ENCODE measurements at regions not wholly inside any gene's neighbourhood (a gene's known extent, or its start where the extent isn't known, plus 50 kb on each side); places are given as distances from the start of the nearest gene placed in this dataset.
"Not testable (repeated sequence)": the region's sequence is repeated elsewhere in the genome, so short reads cannot be mapped to it uniquely, and the experiment has no call there.

DNA sequence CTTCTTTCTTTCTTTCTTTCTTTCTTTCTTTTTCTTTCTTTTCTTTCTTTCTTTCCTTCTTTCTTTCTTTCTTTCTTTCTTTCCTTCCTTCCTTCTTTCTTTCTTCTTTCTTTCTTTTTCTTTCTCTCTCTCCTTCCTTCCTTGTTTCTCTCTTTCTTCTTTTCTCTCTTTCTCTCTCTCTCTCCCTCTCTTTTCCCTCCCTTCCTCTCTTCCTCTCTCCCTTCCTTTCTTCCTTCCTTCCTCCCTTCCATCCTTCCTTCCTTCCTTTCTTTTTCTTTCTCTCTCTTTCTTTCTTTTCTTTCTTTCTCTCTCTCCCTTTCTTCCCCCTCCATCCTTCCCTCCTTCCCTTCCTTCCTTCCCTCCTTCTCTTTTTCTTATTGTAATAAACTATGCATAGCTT, 105.5 kb downstream of the ZBTB18 start:
- H3K27ac ChIP-seq (ENCODE audit: extremely low read depth, low read depth, low read length); H3K36me3 ChIP-seq (ENCODE audit: control insufficient read depth in 2 of 2, insufficient read depth in 1 of 2, low read length in 2 of 2); H3K9me3 ChIP-seq (ENCODE audit: control insufficient read depth, insufficient read depth, low read depth, low read length); H3K4me1 ChIP-seq (ENCODE audit: control insufficient read depth, insufficient read depth, low read length); H3K4me3 ChIP-seq (ENCODE audit: low read depth, low read length): not testable (repeated sequence)
- ChIA-PET POLR2A (interaction anchor here (0.6 kb wide), 1 partner anchor 57 kb away, joined by 3 read pairs; no protein-coding TSS in a partner anchor), CTCF (interaction anchor here (0.6 to 0.8 kb wide), 2 partner anchors 132 to 149 kb away, joined by 3 to 4 read pairs; no protein-coding TSS in a partner anchor)
- TF ChIP-seq ZNF596 (tag by site-specific recombination; IDR thresholded peaks at IDR 0.05) (0 out of 2 replicates have a peak, but pooled peaks have one; percentile 49), ZNF670 (tag by site-specific recombination; IDR thresholded peaks at IDR 0.05; ENCODE audit: low read depth) (peak; percentile 31; the same call in 1 of the 2 replicates), ZNF114 (tag by site-specific recombination; IDR thresholded peaks at IDR 0.05) (peak; percentile 89; the same call in 1 of the 2 replicates), ZNF366 (tag by site-specific recombination; conservative IDR thresholded peaks at IDR 0.05) (peak; percentile 98)
- TF ChIP-seq, protein P1, sequence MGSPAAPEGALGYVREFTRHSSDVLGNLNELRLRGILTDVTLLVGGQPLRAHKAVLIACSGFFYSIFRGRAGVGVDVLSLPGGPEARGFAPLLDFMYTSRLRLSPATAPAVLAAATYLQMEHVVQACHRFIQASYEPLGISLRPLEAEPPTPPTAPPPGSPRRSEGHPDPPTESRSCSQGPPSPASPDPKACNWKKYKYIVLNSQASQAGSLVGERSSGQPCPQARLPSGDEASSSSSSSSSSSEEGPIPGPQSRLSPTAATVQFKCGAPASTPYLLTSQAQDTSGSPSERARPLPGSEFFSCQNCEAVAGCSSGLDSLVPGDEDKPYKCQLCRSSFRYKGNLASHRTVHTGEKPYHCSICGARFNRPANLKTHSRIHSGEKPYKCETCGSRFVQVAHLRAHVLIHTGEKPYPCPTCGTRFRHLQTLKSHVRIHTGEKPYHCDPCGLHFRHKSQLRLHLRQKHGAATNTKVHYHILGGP (tag by site-specific recombination; IDR thresholded peaks at IDR 0.05), result 0 out of 2 replicates have a peak, but pooled peaks have one; percentile 4
- TF ChIP-seq, protein P2, sequence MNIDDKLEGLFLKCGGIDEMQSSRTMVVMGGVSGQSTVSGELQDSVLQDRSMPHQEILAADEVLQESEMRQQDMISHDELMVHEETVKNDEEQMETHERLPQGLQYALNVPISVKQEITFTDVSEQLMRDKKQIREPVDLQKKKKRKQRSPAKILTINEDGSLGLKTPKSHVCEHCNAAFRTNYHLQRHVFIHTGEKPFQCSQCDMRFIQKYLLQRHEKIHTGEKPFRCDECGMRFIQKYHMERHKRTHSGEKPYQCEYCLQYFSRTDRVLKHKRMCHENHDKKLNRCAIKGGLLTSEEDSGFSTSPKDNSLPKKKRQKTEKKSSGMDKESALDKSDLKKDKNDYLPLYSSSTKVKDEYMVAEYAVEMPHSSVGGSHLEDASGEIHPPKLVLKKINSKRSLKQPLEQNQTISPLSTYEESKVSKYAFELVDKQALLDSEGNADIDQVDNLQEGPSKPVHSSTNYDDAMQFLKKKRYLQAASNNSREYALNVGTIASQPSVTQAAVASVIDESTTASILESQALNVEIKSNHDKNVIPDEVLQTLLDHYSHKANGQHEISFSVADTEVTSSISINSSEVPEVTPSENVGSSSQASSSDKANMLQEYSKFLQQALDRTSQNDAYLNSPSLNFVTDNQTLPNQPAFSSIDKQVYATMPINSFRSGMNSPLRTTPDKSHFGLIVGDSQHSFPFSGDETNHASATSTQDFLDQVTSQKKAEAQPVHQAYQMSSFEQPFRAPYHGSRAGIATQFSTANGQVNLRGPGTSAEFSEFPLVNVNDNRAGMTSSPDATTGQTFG (tag by site-specific recombination; IDR thresholded peaks at IDR 0.05; ENCODE audit: borderline replicate concordance), result 0 out of 2 replicates have a peak, but pooled peaks have one; percentile 32

DNA sequence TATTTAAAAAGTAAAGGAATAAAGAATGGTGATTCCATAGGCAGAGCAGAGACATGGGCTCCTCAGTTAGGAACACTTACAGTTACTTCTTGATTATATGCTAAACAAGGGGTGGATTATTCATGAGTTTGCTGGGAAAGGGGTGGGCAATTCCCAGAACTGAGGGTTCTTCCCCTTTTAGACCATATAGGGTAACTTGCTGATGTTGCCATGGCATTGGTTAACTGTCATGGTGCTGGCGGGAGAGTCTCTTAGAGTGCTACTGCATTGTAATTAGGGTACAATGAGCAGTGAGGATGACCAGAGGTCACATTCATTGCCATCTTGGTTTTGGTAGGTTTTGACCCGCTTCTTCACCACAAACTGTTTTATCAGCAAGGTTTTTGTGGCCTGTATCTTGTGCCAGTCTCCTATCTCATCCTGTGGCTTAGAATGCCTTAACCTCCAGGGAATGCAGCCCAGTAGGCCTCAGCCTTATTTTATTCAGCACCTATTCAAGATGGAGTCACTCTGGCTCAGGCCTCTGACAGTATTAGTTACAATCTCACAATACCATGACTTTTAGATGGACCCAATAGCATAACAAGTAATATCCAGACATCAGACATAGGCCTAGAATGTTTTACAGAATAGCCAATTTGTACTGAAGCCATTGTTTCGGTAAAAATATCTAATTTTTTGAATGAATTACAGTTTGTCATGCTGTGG, 106.8 kb downstream of the ZBTB18 start:
- TF ChIP-seq ZNF324 (tag by site-specific recombination; IDR thresholded peaks at IDR 0.05) (no peak), ZNF366 (tag by site-specific recombination; conservative IDR thresholded peaks at IDR 0.05) (no peak), ZNF184 (tag by site-specific recombination; IDR thresholded peaks at IDR 0.05) (no peak), PRDM1 (tag by site-specific recombination; IDR thresholded peaks at IDR 0.05) (no peak), ZNF341 (tag by site-specific recombination; IDR thresholded peaks at IDR 0.05; ENCODE audit: low read depth) (no peak), ZNF473 (tag by site-specific recombination; IDR thresholded peaks at IDR 0.05) (no peak), ZNF433 (tag by site-specific recombination; IDR thresholded peaks at IDR 0.05; ENCODE audit: low read depth) (no peak), ZNF16 (tag by site-specific recombination; IDR thresholded peaks at IDR 0.05; ENCODE audit: low read depth) (no peak)
- TF ChIP-seq, protein P3, sequence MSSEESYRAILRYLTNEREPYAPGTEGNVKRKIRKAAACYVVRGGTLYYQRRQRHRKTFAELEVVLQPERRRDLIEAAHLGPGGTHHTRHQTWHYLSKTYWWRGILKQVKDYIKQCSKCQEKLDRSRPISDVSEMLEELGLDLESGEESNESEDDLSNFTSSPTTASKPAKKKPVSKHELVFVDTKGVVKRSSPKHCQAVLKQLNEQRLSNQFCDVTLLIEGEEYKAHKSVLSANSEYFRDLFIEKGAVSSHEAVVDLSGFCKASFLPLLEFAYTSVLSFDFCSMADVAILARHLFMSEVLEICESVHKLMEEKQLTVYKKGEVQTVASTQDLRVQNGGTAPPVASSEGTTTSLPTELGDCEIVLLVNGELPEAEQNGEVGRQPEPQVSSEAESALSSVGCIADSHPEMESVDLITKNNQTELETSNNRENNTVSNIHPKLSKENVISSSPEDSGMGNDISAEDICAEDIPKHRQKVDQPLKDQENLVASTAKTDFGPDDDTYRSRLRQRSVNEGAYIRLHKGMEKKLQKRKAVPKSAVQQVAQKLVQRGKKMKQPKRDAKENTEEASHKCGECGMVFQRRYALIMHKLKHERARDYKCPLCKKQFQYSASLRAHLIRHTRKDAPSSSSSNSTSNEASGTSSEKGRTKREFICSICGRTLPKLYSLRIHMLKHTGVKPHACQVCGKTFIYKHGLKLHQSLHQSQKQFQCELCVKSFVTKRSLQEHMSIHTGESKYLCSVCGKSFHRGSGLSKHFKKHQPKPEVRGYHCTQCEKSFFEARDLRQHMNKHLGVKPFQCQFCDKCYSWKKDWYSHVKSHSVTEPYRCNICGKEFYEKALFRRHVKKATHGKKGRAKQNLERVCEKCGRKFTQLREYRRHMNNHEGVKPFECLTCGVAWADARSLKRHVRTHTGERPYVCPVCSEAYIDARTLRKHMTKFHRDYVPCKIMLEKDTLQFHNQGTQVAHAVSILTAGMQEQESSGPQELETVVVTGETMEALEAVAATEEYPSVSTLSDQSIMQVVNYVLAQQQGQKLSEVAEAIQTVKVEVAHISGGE (tag by site-specific recombination; conservative IDR thresholded peaks at IDR 0.05; ENCODE audit: low read depth), result no peak
- TF ChIP-seq, protein P4, sequence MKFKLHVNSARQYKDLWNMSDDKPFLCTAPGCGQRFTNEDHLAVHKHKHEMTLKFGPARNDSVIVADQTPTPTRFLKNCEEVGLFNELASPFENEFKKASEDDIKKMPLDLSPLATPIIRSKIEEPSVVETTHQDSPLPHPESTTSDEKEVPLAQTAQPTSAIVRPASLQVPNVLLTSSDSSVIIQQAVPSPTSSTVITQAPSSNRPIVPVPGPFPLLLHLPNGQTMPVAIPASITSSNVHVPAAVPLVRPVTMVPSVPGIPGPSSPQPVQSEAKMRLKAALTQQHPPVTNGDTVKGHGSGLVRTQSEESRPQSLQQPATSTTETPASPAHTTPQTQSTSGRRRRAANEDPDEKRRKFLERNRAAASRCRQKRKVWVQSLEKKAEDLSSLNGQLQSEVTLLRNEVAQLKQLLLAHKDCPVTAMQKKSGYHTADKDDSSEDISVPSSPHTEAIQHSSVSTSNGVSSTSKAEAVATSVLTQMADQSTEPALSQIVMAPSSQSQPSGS (tag by site-specific recombination; IDR thresholded peaks at IDR 0.05; ENCODE audit: low read depth), result no peak
- POLR2A ChIA-PET, result no interaction called here
- Histone ChIP-seq H3K9me3 (ENCODE audit: control insufficient read depth, insufficient read depth, low read depth, low read length) (no peaks in the 10 kb centered on the region), H3K4me3 (ENCODE audit: low read depth, low read length) (no peak overlapping the region), H3K27ac (ENCODE audit: extremely low read depth, low read depth, low read length) (no peak overlapping the region), H3K36me3 (ENCODE audit: control insufficient read depth in 2 of 2, insufficient read depth in 1 of 2, low read length in 2 of 2) (no peaks in the 10 kb centered on the region), H3K4me1 (ENCODE audit: control insufficient read depth, insufficient read depth, low read length) (no peaks in the 10 kb centered on the region)
- CTCF ChIA-PET, result interaction anchor here (0.6 kb wide), 1 partner anchor 459 kb away, joined by 7 read pairs; no protein-coding TSS in a partner anchor
